ENCODE measurements at regions not wholly inside any gene's neighbourhood (a gene's known extent, or its start where the extent isn't known, plus 50 kb on each side); places are given as distances from the start of the nearest gene placed in this dataset.

GRCh38 chr12:53830631-53831030, 78.9 kb upstream of the CISTR start:
- no peak for TF ChIP-seq CTCF (IDR thresholded peaks at IDR 0.05; ENCODE audit: low read depth, low read length)
- DNase-seq (ENCODE audit: low read depth in 2 of 2) = no peak
- no peak overlapping the region for H3K4me3 ChIP-seq (replicated peaks in 1 of 2; ENCODE audit: low read depth in 2 of 2, low read length in 2 of 2)

- no peak for TF ChIP-seq CTCF (IDR thresholded peaks at IDR 0.05; ENCODE audit: low read depth, low read length)
- H3K4me3 ChIP-seq (replicated peaks in 1 of 2; ENCODE audit: low read depth in 2 of 2, low read length in 2 of 2) = no peak overlapping the region
- no peak for DNase-seq (ENCODE audit: low read depth in 2 of 2)
Measured at GRCh38 chr12:53836119-53836655, 84.4 kb upstream of the CISTR start.

GRCh38 chr12:53838978-53839377, 87.2 kb upstream of the CISTR start:
- no peak overlapping the region for H3K4me3 ChIP-seq (replicated peaks in 1 of 2; ENCODE audit: low read depth in 2 of 2, low read length in 2 of 2)
- DNase-seq (ENCODE audit: low read depth in 2 of 2) = no peak
- no peak for TF ChIP-seq CTCF (IDR thresholded peaks at IDR 0.05; ENCODE audit: low read depth, low read length)

GRCh38 chr12:53840316-53840715, 88.5 kb upstream of the CISTR start:
- DNase-seq (ENCODE audit: low read depth in 2 of 2) = no peak
- TF ChIP-seq CTCF (IDR thresholded peaks at IDR 0.05; ENCODE audit: low read depth, low read length) = no peak
- H3K4me3 ChIP-seq (replicated peaks in 1 of 2; ENCODE audit: low read depth in 2 of 2, low read length in 2 of 2) = no peak overlapping the region

GRCh38 chr12:53842686-53843085, 90.9 kb upstream of the CISTR start:
- H3K4me3 ChIP-seq (replicated peaks in 1 of 2; ENCODE audit: low read depth in 2 of 2, low read length in 2 of 2) = no peak overlapping the region
- DNase-seq (ENCODE audit: low read depth in 2 of 2) = no peak
- no peak for TF ChIP-seq CTCF (IDR thresholded peaks at IDR 0.05; ENCODE audit: low read depth, low read length)

- no peak for TF ChIP-seq CTCF (IDR thresholded peaks at IDR 0.05; ENCODE audit: low read depth, low read length)
- no peak overlapping the region for H3K4me3 ChIP-seq (replicated peaks in 1 of 2; ENCODE audit: low read depth in 2 of 2, low read length in 2 of 2)
- DNase-seq (ENCODE audit: low read depth in 2 of 2) = no peak
Measured at GRCh38 chr12:53843545-53843944, 91.8 kb upstream of the CISTR start.

Data from cardiac fibroblast (primary cell).